ENCODE measurements at regions not wholly inside any gene's neighbourhood (a gene's known extent, or its start where the extent isn't known, plus 50 kb on each side); places are given as distances from the start of the nearest gene placed in this dataset.

DNA sequence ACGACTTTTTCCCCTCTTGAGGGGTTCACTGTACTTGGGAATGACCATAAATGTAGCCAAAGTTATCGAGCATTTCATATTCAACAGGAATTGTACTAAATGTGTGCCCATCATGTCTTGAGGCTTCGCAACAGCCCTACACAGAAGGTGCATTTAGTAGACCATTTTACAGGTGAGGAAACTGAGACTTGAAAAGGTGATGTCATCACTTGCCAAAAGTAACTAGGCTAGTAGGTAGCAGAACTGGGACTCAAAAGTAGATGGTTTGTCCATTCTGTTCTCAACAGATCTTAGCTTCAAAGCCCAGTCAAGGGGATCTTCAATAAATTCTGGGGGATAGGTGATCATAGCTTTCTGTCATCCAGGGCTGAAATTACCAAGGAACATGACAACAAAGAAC, 782.2 kb downstream of the MED13L start:
- TF ChIP-seq YY1 (IDR thresholded peaks at IDR 0.05; ENCODE audit: insufficient read depth, insufficient read length) = no peak
- no peak for TF ChIP-seq ZNF274 (IDR thresholded peaks at IDR 0.05; ENCODE audit: low read depth, low read length)
- TF ChIP-seq SUZ12 (IDR thresholded peaks at IDR 0.05; ENCODE audit: extremely low read depth, insufficient read depth, insufficient read length) = no peak

Measured in NT2/D1 (cell line).